ENCODE measurements at regions not wholly inside any gene's neighbourhood (a gene's known extent, or its start where the extent isn't known, plus 50 kb on each side); places are given as distances from the start of the nearest gene placed in this dataset.

- no peak for DNase-seq (ENCODE audit: low read depth, low spot score)
Observed at GRCh38 chr13:99893567-99893966, 78.0 kb downstream of the ZIC5 start.

GRCh38 chr13:99892866-99893504 lies 78.6 kb downstream of the ZIC5 start:
- DNase-seq (ENCODE audit: low read depth, low spot score): no peak

GRCh38 chr13:99892196-99892613 lies 79.4 kb downstream of the ZIC5 start:
- DNase-seq (ENCODE audit: low read depth, low spot score): no peak

GRCh38 chr13:99886706-99887105 lies 84.9 kb downstream of the ZIC5 start:
- no peak for DNase-seq (ENCODE audit: low read depth, low spot score)

GRCh38 chr13:99884913-99885312 lies 86.7 kb downstream of the ZIC5 start:
- no peak for DNase-seq (ENCODE audit: low read depth, low spot score)

- no peak for DNase-seq (ENCODE audit: low read depth, low spot score)
Observed at GRCh38 chr13:99883805-99884204, 87.8 kb downstream of the ZIC5 start.

- no peak for DNase-seq (ENCODE audit: low read depth, low spot score)
Observed at GRCh38 chr13:99878921-99879610, 92.5 kb downstream of the ZIC5 start.

- no peak for DNase-seq (ENCODE audit: low read depth, low spot score)
Observed at GRCh38 chr13:99876651-99877050, 94.9 kb downstream of the ZIC5 start.

GRCh38 chr13:99875391-99875790 lies 96.2 kb downstream of the ZIC5 start:
- no peak for DNase-seq (ENCODE audit: low read depth, low spot score)

GRCh38 chr13:99873832-99874430 lies 97.6 kb downstream of the ZIC5 start:
- no peak for DNase-seq (ENCODE audit: low read depth, low spot score)

GRCh38 chr13:99873141-99873540 lies 98.4 kb downstream of the ZIC5 start:
- DNase-seq (ENCODE audit: low read depth, low spot score): no peak

GRCh38 chr13:99871249-99871898 lies 100.2 kb downstream of the ZIC5 start:
- no peak for DNase-seq (ENCODE audit: low read depth, low spot score)

GRCh38 chr13:99870541-99870940 lies 101.0 kb downstream of the ZIC5 start:
- DNase-seq (ENCODE audit: low read depth, low spot score): no peak

GRCh38 chr13:99869830-99870229 lies 101.7 kb downstream of the ZIC5 start:
- DNase-seq (ENCODE audit: low read depth, low spot score): no peak

GRCh38 chr13:99868767-99869166 lies 102.8 kb downstream of the ZIC5 start:
- no peak for DNase-seq (ENCODE audit: low read depth, low spot score)

GRCh38 chr13:99867535-99868257 lies 103.9 kb downstream of the ZIC5 start:
- DNase-seq (ENCODE audit: low read depth, low spot score): no peak

GRCh38 chr13:99866781-99867180 lies 104.8 kb downstream of the ZIC5 start:
- no peak for DNase-seq (ENCODE audit: low read depth, low spot score)

- DNase-seq (ENCODE audit: low read depth, low spot score): no peak
Observed at GRCh38 chr13:99865420-99865930, 106.1 kb downstream of the ZIC5 start.

- no peak for DNase-seq (ENCODE audit: low read depth, low spot score)
Observed at GRCh38 chr13:99864627-99864990, 107.0 kb downstream of the ZIC5 start.

- no peak for DNase-seq (ENCODE audit: low read depth, low spot score)
Observed at GRCh38 chr13:99863789-99864626, 107.6 kb downstream of the ZIC5 start.

GRCh38 chr13:99862244-99862643 lies 109.3 kb downstream of the ZIC5 start:
- DNase-seq (ENCODE audit: low read depth, low spot score): no peak
